ACHN (cell line): ENCODE measurements at regions not wholly inside any gene's neighbourhood (a gene's known extent, or its start where the extent isn't known, plus 50 kb on each side); places are given as distances from the start of the nearest gene placed in this dataset.
A peak's percentile ranks its signal among the peaks of the same experiment; 100 is the strongest.
"Not testable (repeated sequence)": the region's sequence is repeated elsewhere in the genome, so short reads cannot be mapped to it uniquely, and the experiment has no call there.

Experiments used
- DNase-seq: peaks from one replicate; pipeline ENCODE4 v3.0.0-alpha.2; 2015
- in situ Hi-C: cut with HindIII; loops from 2 replicates; pipeline ENCODE4 v1.10.0; 2017; ENCODE audit warnings: low sequenced_read_pairs, low pct_ligation_motif_present, low pct_unique_long_range_greater_than_20kb

- in situ Hi-C loops, result no loop called here
- no peak for DNase-seq
These were observed 81.0 kb upstream of the CD55 start for GRCh38 chr1:207240325-207241101.

DNA sequence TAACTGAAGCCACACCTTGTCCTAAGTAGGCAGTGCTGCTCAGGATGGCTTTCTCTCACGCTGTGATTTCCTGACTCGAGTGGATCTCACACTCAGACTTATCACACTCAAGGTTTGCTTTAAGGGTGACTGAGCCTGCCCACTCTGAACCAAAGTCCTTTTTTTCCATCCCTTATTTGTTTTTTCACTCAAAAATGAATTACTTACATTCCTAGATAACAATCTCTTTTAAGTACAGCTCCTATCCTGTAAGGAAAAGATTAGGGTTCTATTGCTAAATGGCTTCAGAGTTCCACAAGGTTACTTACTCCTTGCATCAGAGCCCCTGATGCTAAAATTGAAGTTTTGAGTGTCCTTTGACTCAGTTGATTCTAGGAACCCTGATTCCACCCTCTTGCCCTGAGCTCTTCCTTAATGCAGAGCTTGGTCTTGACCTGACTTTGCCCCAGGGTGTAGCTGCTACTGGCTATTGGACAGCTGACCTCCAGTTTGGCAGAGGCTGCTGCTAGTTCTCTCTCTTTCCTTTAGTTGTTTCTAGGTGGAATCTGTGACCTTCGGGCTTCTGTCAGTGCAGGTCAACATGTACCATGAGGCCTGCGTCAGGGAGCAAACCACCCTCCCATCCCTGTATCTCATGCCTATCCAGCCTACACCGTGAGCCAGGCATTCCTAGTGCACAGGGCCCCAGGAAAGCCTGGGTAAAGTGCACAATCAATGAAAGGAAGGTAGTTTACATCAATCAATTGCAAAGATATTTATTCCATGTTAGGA lies 80.1 kb upstream of the CD55 start:
- in situ Hi-C loops, result no loop called here
- no peak for DNase-seq

DNA sequence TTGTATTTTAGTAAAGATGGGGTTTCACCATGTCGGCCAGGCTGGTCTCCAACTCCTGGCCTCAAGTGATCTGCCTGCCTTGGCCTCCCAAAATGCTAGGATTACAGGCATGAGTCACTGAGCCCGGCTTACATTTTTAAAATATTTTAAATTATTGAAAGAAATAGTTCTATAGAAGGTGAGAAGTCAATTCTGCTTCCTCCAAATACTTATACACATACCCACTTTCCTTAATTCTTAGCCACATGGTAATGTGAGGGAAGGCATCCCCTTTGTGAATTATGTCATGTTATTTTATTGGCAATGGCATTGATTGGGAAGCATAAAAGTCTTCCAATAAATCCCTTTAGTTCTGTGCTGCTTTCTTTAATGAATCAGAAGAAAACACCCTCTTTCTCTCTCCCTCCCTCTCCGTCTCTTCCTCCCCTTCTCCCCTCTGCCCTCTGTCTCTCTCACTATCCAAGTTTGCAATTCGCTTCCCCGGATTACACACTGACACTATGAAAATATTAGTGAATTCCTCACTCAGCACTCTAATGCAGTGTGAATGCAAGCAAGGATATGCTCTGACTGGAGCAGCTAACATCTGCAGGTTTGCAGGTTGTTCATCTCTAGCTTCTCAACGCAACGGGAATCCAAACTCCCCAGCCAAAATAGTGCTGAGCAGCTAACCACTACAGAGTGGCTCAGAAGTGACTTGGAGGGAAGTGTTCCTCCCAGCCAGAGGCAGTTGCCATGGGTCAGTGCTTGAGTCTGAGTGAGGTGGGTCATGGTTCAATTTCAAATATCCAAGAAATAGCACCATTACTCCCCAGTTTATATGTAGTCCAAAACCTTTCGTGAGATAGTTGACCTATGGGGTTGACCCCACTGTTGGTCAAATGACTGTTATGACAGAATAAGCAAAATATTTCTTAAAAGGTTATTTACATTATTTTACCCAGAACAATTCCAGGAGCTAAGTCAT lies 77.8 kb upstream of the CD55 start:
- DNase-seq, result no peak

DNA sequence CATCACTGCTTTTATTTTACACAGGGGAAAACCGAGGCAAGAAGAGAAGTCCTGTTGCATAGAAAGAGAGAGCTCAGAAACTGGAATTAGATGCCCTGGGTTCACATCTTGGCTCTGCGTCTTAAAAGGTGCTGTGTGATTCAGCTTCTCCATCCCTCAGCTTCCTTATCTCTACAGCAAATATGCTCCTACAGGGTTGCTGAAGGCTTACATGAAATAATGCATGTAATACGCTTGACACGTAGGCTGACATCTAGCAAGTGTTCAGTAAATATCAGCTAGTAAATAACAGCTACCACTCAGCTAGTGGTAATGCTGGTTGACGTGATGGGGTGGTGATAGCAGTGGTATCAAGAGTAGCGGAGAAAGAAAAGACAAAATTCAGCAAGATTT lies 77.1 kb upstream of the CD55 start:
- no peak for DNase-seq
- in situ Hi-C loops, result no loop called here

More for the DNA sequence above, 77.8 kb upstream of the CD55 start:
- in situ Hi-C loops, result no loop called here

DNA sequence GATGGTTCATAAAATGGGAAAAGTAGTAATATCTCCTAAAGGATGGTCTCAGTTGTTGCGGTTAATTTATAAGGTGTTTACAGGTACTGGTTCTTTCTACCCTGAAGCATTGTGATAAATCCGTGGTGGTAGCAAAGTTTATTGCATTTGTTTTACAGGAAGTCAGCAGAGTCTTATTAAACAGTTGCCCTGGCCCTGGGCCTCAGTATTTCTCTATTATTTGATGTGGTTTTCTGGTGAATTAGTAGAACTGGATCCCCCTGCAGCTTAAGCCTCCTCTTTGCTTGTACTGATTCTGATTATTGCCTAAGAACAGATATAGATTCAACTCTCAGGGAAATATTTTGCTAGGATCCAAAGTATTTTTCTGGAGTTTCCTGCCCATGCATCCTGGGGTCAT lies 76.4 kb upstream of the CD55 start:
- DNase-seq, result no peak

GRCh38 chr1:207248544-207249198 lies 72.8 kb upstream of the CD55 start:
- in situ Hi-C loops, result no loop called here
- no peak for DNase-seq

More for the DNA sequence above, 76.4 kb upstream of the CD55 start:
- in situ Hi-C loops, result no loop called here

GRCh38 chr1:207250431-207250830 lies 71.0 kb upstream of the CD55 start:
- in situ Hi-C loops, result no loop called here

GRCh38 chr1:207251066-207251465 lies 70.4 kb upstream of the CD55 start:
- no peak for DNase-seq
- in situ Hi-C loops, result no loop called here

More at GRCh38 chr1:207250431-207250830, 71.0 kb upstream of the CD55 start:
- DNase-seq, result no peak

GRCh38 chr1:207256869-207257268 lies 64.6 kb upstream of the CD55 start:
- in situ Hi-C loops, result no loop called here
- DNase-seq, result no peak

DNA sequence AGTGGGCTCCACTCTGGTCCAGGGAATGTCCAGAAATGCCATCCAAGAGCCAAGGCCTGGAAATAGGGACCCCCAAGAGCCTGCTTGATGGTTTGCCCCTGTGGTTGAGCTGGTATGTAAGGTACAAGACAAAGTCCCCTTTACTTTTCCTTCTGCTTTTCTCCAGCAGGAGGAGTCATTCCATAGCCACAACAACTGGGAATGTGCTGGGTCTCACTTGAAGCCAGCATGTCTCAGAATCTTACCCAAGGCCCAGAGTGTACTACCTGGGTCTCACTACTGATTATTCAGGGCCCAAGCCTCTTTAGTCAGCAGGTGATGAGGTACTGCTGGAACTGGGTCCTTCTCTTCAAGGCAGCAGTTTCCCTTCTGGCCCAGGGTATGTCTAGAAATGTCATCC lies 62.1 kb upstream of the CD55 start:
- in situ Hi-C loops, result no loop called here
- peak; percentile 44 for DNase-seq

- DNase-seq, result no peak
- in situ Hi-C loops, result no loop called here
These were observed 59.5 kb upstream of the CD55 start for GRCh38 chr1:207261971-207262370.

- DNase-seq, in situ Hi-C loops: not testable (repeated sequence)
These were observed 58.6 kb upstream of the CD55 start for GRCh38 chr1:207262891-207263290.

GRCh38 chr1:207264663-207265252 lies 56.7 kb upstream of the CD55 start:
- DNase-seq, result no peak
- in situ Hi-C loops, result no loop called here

DNA sequence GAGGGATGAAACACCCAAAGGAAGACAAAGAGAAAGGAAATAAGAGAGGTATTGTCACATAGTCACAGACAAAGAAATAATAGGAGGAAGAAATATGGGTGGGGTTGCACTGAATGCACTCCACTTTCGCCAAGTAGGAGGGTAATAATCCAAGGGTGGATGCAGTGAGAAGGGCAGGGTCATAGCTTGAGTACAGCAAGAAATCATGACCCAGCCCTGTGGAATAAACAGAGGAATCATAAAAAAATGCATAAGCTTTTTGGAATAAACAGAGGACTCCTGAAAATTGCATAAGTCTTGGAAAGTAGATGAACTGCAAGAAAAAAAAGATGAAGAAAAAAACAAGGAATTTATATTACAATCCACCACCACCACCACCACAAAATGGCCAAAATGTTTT lies 53.1 kb upstream of the CD55 start:
- no peak for DNase-seq
- in situ Hi-C loops, result no loop called here

- DNase-seq, result no peak
- in situ Hi-C loops, result no loop called here
These were observed 52.5 kb upstream of the CD55 start for GRCh38 chr1:207268753-207269511.
